BE2C (cell line): ENCODE measurements at regions not wholly inside any gene's neighbourhood (a gene's known extent, or its start where the extent isn't known, plus 50 kb on each side); places are given as distances from the start of the nearest gene placed in this dataset.

ENCODE experiments used
- DNase-seq: peaks from one replicate; pipeline ENCODE4 v3.0.0-alpha.2; 2020
- H3K27me3 ChIP-seq: fragments of 250-450 bp; sonication (Bioruptor Pico); 2 replicates; pipeline ENCODE4 v1.5.1; 2020; ENCODE audit warnings: mild to moderate bottlenecking
- H3K36me3 ChIP-seq: fragments of 250-450 bp; sonication (Bioruptor Pico); 2 replicates; pipeline ENCODE4 v1.5.1; 2020; ENCODE audit warnings: mild to moderate bottlenecking
- H3K4me1 ChIP-seq: fragments of 250-450 bp; sonication (Bioruptor Pico); 2 replicates; pipeline ENCODE4 v1.5.1; 2020
- H3K4me3 ChIP-seq: 2 replicates; pipeline ENCODE4 v1.5.1; 2011; ENCODE audit warnings: low read depth, low read length
- H3K9me3 ChIP-seq: fragments of 250-450 bp; sonication (Bioruptor Pico); 2 replicates; pipeline ENCODE4 v1.5.1; 2020
- CTCF ChIP-seq: IDR thresholded peaks from 2 replicates; pipeline ENCODE4 v1.5.1; 2012; ENCODE audit warnings: mild to moderate bottlenecking, low read depth, low read length

DNA sequence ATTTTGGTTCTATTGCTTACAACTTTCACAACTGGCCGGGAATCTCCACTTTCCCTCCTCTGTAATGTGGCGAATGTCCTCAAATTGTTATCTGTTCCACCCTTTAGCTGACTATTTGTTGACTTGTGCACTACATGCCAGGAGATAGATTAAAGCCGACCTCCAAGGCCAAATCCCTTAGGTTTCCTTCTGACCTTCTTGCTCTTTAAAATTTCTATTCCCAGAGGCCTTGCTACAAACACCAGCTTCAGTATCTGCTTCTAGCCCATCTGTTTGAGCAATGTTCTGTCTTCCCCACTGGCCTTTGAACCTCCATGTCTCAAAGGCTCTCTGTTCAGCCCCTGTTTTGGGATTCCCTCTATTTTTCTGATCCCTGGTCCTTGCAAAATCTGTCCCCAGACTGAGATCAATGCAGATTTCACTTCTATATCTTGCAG lies 426.2 kb downstream of the LRATD1 start:
- peaks cover 13% of the 10 kb centered on the region for H3K4me1 ChIP-seq
- no peak for TF ChIP-seq CTCF
- H3K4me3 ChIP-seq, result no peak overlapping the region
- DNase-seq, result no peak
- H3K36me3 ChIP-seq, result no peaks in the 10 kb centered on the region
- H3K9me3 ChIP-seq, result no peaks in the 10 kb centered on the region
- H3K27me3 ChIP-seq, result no peaks in the 10 kb centered on the region

DNA sequence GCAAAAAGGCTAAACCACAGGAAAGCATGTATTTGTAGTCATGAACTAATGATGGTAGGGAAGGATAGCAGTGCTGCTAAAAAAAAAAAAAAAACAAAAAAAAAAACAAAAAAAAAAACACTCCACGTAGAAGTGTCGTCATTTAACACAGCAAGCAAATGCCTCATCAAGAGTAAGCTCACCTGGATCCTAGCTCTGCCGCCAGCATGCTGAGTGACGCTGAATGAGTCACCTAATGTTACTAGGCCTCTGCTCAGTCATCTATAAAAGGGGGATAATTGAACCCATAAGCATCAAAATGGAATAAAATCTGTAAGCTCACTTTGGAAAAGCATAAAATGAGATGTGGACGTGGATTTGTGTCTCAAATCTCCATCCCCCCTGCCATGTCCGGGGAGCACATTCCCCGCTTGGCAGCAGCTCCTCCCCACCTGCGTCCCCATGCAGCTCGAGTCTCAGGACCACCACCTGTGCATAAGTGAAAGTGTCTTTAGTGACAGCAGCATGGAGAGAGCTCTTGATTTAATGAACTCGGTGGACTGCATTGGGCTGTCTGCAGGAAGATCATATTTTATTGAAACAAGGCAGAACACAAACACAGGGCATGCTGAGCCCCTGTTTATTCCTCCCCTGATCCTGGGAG lies 427.5 kb downstream of the LRATD1 start:
- DNase-seq, result no peak
- H3K27me3 ChIP-seq, result no peaks in the 10 kb centered on the region
- no peak overlapping the region for H3K4me3 ChIP-seq
- H3K36me3 ChIP-seq, result no peaks in the 10 kb centered on the region
- H3K4me1 ChIP-seq, result peaks cover 13% of the 10 kb centered on the region
- no peak for TF ChIP-seq CTCF
- no peaks in the 10 kb centered on the region for H3K9me3 ChIP-seq

DNA sequence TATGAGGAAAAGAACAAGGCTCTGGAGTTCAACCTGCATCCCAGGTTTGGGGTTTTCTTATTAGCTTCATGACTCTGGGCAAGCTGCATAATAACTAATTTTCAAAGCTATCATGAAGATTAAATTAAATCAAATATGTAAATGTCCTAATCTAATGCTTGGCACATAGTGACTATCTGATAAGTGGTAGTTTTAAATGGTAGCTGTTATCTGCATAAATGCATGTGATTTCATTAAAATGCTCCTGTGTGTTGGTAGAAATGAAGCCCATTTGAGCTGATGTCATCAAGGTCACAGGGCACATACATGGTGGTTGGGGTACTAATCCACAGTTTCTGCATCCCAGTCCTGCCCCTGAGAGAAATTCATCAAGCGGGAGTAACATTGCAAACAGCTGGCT lies 428.8 kb downstream of the LRATD1 start:
- Histone ChIP-seq H3K4me1 (peaks cover 13% of the 10 kb centered on the region), H3K9me3 (no peaks in the 10 kb centered on the region)
- no peak for TF ChIP-seq CTCF

GRCh38 chr2:15066138-15066537 lies 433.6 kb downstream of the LRATD1 start:
- H3K9me3 ChIP-seq, result no peaks in the 10 kb centered on the region
- H3K4me3 ChIP-seq, result no peak overlapping the region
- no peak for TF ChIP-seq CTCF
- no peaks in the 10 kb centered on the region for H3K36me3 ChIP-seq
- peaks cover 8% of the 10 kb centered on the region for H3K4me1 ChIP-seq
- no peak for DNase-seq
- H3K27me3 ChIP-seq, result no peaks in the 10 kb centered on the region

More for the DNA sequence above, 428.8 kb downstream of the LRATD1 start:
- Histone ChIP-seq H3K36me3 (no peaks in the 10 kb centered on the region), H3K27me3 (no peaks in the 10 kb centered on the region), H3K4me3 (no peak overlapping the region)
- DNase-seq, result no peak

DNA sequence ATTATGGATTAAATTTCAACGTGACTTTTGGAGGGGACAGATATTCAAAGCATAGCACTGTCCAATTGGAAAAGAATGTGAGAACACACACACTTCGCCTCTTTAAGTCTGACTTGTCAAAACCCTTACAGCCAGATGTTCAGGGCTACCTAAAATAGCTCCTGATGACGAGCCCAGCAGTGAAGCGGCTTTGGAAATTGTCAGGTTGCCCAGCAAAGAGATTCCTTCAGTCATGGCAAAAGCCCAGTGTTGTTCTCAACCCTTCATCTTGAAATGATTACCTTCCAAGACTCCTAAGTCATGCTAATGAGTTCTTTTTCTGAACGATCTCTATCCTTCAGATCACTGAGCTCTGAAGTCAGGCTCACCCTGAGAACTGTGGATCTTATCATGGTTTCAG lies 436.6 kb downstream of the LRATD1 start:
- Histone ChIP-seq H3K9me3 (no peaks in the 10 kb centered on the region), H3K4me3 (no peak overlapping the region), H3K27me3 (no peaks in the 10 kb centered on the region), H3K4me1 (no peaks in the 10 kb centered on the region), H3K36me3 (no peaks in the 10 kb centered on the region)
- no peak for TF ChIP-seq CTCF
- no peak for DNase-seq

DNA sequence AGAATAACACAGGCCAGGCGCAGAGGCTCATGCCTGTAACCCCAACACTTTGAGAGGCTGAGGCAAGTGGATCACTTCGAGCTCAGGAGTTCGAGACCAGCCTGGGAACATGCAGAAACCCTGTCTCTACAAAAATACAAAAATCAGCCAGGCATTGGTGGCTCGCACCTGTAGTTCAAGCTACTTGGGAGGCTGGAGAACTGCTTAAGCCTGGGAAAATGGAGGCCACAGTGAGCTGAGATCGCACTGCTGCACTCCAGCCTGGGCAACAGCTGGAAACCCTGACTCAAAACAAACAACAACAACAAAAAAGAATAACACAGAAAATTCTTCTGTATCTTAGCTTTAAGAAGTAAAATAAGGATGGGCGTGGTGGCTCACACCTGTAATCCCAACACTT lies 440.3 kb downstream of the LRATD1 start:
- no peaks in the 10 kb centered on the region for H3K4me1 ChIP-seq
- no peak for TF ChIP-seq CTCF
- no peaks in the 10 kb centered on the region for H3K27me3 ChIP-seq

More for the DNA sequence above, 440.3 kb downstream of the LRATD1 start:
- no peak for DNase-seq
- Histone ChIP-seq H3K9me3 (no peaks in the 10 kb centered on the region), H3K4me3 (no peak overlapping the region), H3K36me3 (no peaks in the 10 kb centered on the region)
